ENCODE measurements at regions not wholly inside any gene's neighbourhood (a gene's known extent, or its start where the extent isn't known, plus 50 kb on each side); places are given as distances from the start of the nearest gene placed in this dataset.
"Not testable (repeated sequence)": the region's sequence is repeated elsewhere in the genome, so short reads cannot be mapped to it uniquely, and the experiment has no call there.

- TF ChIP-seq PRMT5 (CRISPR knock-in tag; IDR thresholded peaks at IDR 0.05); POLR2AphosphoS5 (IDR thresholded peaks at IDR 0.05; ENCODE audit: control insufficient read depth, insufficient read depth, low read depth, low read length); TCF7L2 (IDR thresholded peaks at IDR 0.05; ENCODE audit: low read depth, low read length): not testable (repeated sequence)
Observed at GRCh38 chr14:70253547-70253946, 64.8 kb upstream of the SLC8A3 start.

Data from K562 (cell line).